Activated T-helper 1 cell treated with anti-CD3 and anti-CD28 coated beads, Interleukin-2, amount 50 U/mL, for 16 hours (primary cell): ENCODE measurements at regions not wholly inside any gene's neighbourhood (a gene's known extent, or its start where the extent isn't known, plus 50 kb on each side); places are given as distances from the start of the nearest gene placed in this dataset.
"Not testable (repeated sequence)": the region's sequence is repeated elsewhere in the genome, so short reads cannot be mapped to it uniquely, and the experiment has no call there.

ENCODE experiments used
- DNase-seq, 2 donors: peaks; one replicate each; pipeline ENCODE4 v3.0.0-alpha.2; 2020; ENCODE audit warnings: low read depth in 1 of 2, low spot score in 1 of 2

- not testable (repeated sequence) for DNase-seq
Observed at GRCh38 chr7:142575351-142575750, 173.9 kb upstream of the PRSS1 start.

GRCh38 chr7:142571581-142571980 lies 177.7 kb upstream of the PRSS1 start:
- DNase-seq = no peak

- DNase-seq = no peak
Observed at GRCh38 chr7:142569851-142570250, 179.4 kb upstream of the PRSS1 start.

- DNase-seq = no peak
Observed at GRCh38 chr7:142568435-142569097, 180.7 kb upstream of the PRSS1 start.

GRCh38 chr7:142567201-142568075 lies 181.8 kb upstream of the PRSS1 start:
- no peak for DNase-seq

GRCh38 chr7:142566271-142566670 lies 183.0 kb upstream of the PRSS1 start:
- no peak for DNase-seq

GRCh38 chr7:142564125-142564524 lies 185.1 kb upstream of the PRSS1 start:
- DNase-seq = not testable (repeated sequence)

- no peak for DNase-seq
Observed at GRCh38 chr7:142563470-142563869, 185.8 kb upstream of the PRSS1 start.

GRCh38 chr7:142562688-142563087 lies 186.6 kb upstream of the PRSS1 start:
- DNase-seq = no peak

- DNase-seq = not testable (repeated sequence)
Observed at GRCh38 chr7:142561396-142561795, 187.9 kb upstream of the PRSS1 start.

GRCh38 chr7:142560770-142561169 lies 188.5 kb upstream of the PRSS1 start:
- not testable (repeated sequence) for DNase-seq

GRCh38 chr7:142560166-142560565 lies 189.1 kb upstream of the PRSS1 start:
- no peak for DNase-seq

- peak in 1 of 2 donors; percentile 19 for DNase-seq
Observed at GRCh38 chr7:142557971-142558582, 191.2 kb upstream of the PRSS1 start.

GRCh38 chr7:142556740-142557139 lies 192.5 kb upstream of the PRSS1 start:
- no peak for DNase-seq

- DNase-seq = no peak
Observed at GRCh38 chr7:142554560-142555532, 194.4 kb upstream of the PRSS1 start.

GRCh38 chr7:142553216-142553615 lies 196.1 kb upstream of the PRSS1 start:
- no peak for DNase-seq

GRCh38 chr7:142548978-142549377 lies 200.3 kb upstream of the PRSS1 start:
- DNase-seq = no peak

- no peak for DNase-seq
Observed at GRCh38 chr7:142546452-142546851, 202.8 kb upstream of the PRSS1 start.

- DNase-seq = no peak
Observed at GRCh38 chr7:142542942-142543341, 206.3 kb upstream of the PRSS1 start.

GRCh38 chr7:142542105-142542504 lies 207.2 kb upstream of the PRSS1 start:
- no peak for DNase-seq

- DNase-seq = no peak
Observed at GRCh38 chr7:142540371-142540770, 208.9 kb upstream of the PRSS1 start.
